ENCODE measurements at regions not wholly inside any gene's neighbourhood (a gene's known extent, or its start where the extent isn't known, plus 50 kb on each side); places are given as distances from the start of the nearest gene placed in this dataset.

DNA sequence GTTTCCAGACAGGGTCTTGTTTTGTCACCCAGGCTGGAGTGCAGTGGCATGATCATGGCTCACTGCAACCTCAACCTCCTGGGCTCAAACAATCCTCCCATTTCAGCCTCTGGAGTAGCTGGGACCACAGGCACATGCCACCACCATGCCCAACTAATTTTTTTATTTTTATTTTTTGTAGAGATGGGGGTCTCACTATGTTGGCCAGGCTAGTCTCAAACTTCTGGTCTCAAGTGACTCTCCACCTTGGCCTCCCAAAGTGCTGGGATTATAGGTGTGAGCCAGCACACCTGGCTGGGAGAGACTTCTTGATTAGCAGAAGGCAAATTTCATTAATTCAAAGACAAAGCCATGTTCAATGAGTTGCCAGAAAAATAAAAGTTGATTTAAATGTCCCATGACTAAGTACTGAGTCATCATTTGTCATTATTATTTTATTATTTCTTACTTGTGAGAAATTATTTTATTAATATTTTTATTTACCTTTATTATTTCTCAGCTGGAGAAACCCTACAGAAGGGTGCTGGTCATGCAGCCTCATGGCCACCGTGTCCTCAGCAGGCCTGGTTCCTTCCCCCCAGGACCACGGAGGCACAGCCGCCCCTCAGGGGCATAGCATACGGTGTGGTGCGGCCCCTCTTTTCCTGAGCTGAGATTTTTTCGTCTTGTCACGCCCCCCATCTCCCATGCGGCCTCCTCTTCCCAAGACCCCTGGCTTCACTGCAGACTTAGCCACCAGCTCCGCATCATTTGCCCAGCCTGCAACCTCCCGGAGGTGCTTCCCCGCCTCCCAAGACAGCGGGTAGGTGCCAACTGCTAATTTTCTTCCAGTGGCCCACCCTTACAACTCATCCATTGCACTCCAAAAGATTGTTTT is 55.3 kb upstream of the SIM2 start:
- no peaks in the 10 kb centered on the region for H3K9me3 ChIP-seq
- no peaks in the 10 kb centered on the region for H3K36me3 ChIP-seq
- DNase-seq, result no peak
- intact Hi-C loops (cut with DNase I; ENCODE audit: low total_unique reads) (no loop called here), in situ Hi-C loops (cut with MboI; ENCODE audit: low sequenced_read_pairs in 4 of 4) (no loop called here)
- no peak for ATAC-seq
- peaks cover 0 to 28% (median 7%) of the 10 kb centered on the region in 3 donors for H3K27me3 ChIP-seq
- peaks cover 0 to 5% of the 10 kb centered on the region in 2 donors for H3K4me1 ChIP-seq
- no peak overlapping the region for H3K4me3 ChIP-seq
- H3K27ac ChIP-seq, result no peak overlapping the region
- TF ChIP-seq, protein P1, sequence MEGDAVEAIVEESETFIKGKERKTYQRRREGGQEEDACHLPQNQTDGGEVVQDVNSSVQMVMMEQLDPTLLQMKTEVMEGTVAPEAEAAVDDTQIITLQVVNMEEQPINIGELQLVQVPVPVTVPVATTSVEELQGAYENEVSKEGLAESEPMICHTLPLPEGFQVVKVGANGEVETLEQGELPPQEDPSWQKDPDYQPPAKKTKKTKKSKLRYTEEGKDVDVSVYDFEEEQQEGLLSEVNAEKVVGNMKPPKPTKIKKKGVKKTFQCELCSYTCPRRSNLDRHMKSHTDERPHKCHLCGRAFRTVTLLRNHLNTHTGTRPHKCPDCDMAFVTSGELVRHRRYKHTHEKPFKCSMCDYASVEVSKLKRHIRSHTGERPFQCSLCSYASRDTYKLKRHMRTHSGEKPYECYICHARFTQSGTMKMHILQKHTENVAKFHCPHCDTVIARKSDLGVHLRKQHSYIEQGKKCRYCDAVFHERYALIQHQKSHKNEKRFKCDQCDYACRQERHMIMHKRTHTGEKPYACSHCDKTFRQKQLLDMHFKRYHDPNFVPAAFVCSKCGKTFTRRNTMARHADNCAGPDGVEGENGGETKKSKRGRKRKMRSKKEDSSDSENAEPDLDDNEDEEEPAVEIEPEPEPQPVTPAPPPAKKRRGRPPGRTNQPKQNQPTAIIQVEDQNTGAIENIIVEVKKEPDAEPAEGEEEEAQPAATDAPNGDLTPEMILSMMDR (IDR thresholded peaks at IDR 0.05 in 4 of 5, conservative IDR thresholded peaks at IDR 0.05 in 1 of 5), result no peak
- TF ChIP-seq POLR2A (IDR thresholded peaks at IDR 0.05), result no peak

DNA sequence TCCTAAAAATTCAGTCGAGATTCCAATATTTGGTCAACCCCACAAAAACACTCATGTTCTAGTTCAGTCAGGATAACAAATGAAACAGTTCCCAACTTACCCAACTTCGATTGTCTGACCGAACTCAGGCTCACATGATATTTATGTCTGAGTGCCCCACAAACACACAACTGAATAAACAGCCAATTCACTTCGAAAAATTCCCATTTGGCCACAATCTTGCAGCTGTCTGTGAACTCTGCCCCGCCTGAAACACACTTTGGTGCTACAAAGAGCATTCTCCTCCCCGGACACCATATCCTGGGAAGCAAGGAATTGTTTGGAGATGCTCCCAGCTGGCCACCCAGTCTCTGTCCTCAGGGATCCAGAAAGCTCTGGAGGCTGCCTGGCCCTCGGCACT is 52.9 kb upstream of the SIM2 start:
- no peak for TF ChIP-seq POLR2A (IDR thresholded peaks at IDR 0.05)
- TF ChIP-seq, protein P1 (IDR thresholded peaks at IDR 0.05 in 4 of 5, conservative IDR thresholded peaks at IDR 0.05 in 1 of 5), result no peak
- no peak for ATAC-seq
- Histone ChIP-seq H3K27me3 (peaks cover 0 to 18% (median 17%) of the 10 kb centered on the region in 3 donors), H3K4me1 (peaks cover 0 to 5% of the 10 kb centered on the region in 2 donors), H3K9me3 (no peaks in the 10 kb centered on the region), H3K4me3 (no peak overlapping the region), H3K36me3 (no peaks in the 10 kb centered on the region), H3K27ac (no peak overlapping the region)
- no peak for DNase-seq
- in situ Hi-C loops (cut with MboI; ENCODE audit: low sequenced_read_pairs in 4 of 4) (no loop called here), intact Hi-C loops (cut with DNase I; ENCODE audit: low total_unique reads) (no loop called here)

DNA sequence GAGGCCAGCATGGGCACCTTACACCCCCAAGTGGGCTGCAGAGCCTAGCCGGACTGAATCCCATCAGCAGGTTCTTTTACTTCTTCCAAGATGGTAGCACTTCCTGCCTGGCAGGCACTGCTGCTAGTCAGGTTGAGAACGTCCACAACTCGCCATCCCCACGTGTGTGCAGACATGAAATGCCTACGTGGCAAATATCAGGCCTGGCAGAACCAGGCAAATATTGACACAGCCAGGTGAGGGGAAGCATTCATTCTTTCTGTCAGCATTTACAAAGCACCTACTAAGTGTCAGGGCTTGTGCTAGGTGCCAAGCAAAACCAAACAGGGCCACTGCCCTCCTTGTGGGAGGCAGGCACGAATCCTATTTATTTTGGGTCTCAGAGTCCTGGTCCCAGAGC is 52.3 kb upstream of the SIM2 start:
- no peak overlapping the region for H3K27ac ChIP-seq
- no peaks in the 10 kb centered on the region for H3K36me3 ChIP-seq
- intact Hi-C loops (cut with DNase I; ENCODE audit: low total_unique reads) (no loop called here), in situ Hi-C loops (cut with MboI; ENCODE audit: low sequenced_read_pairs in 4 of 4) (no loop called here)
- H3K4me3 ChIP-seq, result no peak overlapping the region
- no peaks in the 10 kb centered on the region for H3K9me3 ChIP-seq
- TF ChIP-seq POLR2A (IDR thresholded peaks at IDR 0.05), result no peak
- TF ChIP-seq, protein P1 (IDR thresholded peaks at IDR 0.05 in 4 of 5, conservative IDR thresholded peaks at IDR 0.05 in 1 of 5), result no peak
- H3K4me1 ChIP-seq, result peaks cover 0 to 5% of the 10 kb centered on the region in 2 donors
- peaks cover 0 to 17% (median 14%) of the 10 kb centered on the region in 3 donors for H3K27me3 ChIP-seq
- DNase-seq (no peak), ATAC-seq (no peak)

DNA sequence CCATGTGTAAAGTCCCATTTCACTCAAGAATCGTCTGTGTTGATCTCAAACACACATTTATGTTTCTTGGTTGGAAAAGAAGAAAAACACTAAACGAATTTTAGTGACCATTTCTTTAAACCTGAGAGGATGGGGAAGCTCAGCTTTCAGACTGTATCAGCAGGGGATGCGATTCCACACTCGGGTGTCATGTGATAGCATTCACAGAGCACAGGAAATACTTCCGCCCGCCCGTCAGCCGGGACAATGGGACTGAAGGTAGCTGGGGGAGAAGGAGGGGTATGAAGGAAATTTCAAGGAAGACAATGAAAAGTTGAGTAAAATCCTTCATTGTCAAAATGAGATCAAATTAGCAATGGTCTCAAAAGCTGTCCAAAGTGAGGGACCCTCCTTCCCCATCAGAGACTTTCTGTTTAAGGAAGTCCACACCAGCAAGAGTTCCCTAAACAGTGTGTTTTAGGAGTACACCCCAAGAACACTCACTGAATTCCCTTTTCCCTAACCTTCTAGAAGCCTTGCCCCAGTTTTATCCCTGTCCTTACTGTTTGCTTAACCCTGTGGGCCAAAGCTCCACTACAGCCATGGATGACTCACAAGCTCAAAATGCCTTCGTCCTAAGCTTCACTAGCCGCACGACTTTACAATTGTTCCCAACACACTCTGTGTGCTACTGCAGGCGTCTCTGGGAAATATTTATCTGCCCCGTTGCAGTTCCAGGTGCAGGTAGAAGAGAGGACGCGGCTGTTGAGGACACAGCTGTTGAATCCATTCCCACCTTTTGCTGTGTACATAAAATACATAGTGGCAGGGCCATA is 51.4 kb upstream of the SIM2 start:
- peak in 1 of 2 donors; percentile 61 for ATAC-seq
- in situ Hi-C loops (cut with MboI; ENCODE audit: low sequenced_read_pairs in 4 of 4), result no loop called here
- no peak for DNase-seq

More for the DNA sequence above, 51.4 kb upstream of the SIM2 start:
- Histone ChIP-seq H3K27ac (no peak overlapping the region), H3K27me3 (peaks cover 0 to 17% (median 14%) of the 10 kb centered on the region in 3 donors), H3K9me3 (no peaks in the 10 kb centered on the region), H3K4me3 (no peak overlapping the region), H3K4me1 (peaks cover 0 to 5% of the 10 kb centered on the region in 2 donors), H3K36me3 (no peaks in the 10 kb centered on the region)
- intact Hi-C loops (cut with DNase I; ENCODE audit: low total_unique reads), result no loop called here
- TF ChIP-seq POLR2A (IDR thresholded peaks at IDR 0.05), result no peak
- TF ChIP-seq, protein P1 (IDR thresholded peaks at IDR 0.05 in 4 of 5, conservative IDR thresholded peaks at IDR 0.05 in 1 of 5), result no peak
